Effector memory CD4-positive, alpha-beta T cell (primary cell): ENCODE measurements at regions not wholly inside any gene's neighbourhood (a gene's known extent, or its start where the extent isn't known, plus 50 kb on each side); places are given as distances from the start of the nearest gene placed in this dataset.

ENCODE experiments used
- DNase-seq, 3 donors: peaks; one replicate each; pipeline ENCODE4 v3.0.0-alpha.2; 2020
- H3K27ac ChIP-seq: 2 replicates; pipeline ENCODE4 v1.7.0; 2013; ENCODE audit warnings: mild to moderate bottlenecking, low read length, moderate library complexity; ENCODE audit not compliant: insufficient read depth, poor library complexity, severe bottlenecking
- H3K27me3 ChIP-seq: replicated peaks from 2 replicates; pipeline ENCODE4 v1.7.0; 2013; ENCODE audit warnings: mild to moderate bottlenecking, low read length; ENCODE audit not compliant: insufficient read depth, control insufficient read depth, poor library complexity, severe bottlenecking
- H3K36me3 ChIP-seq: 2 replicates; pipeline ENCODE4 v1.7.0; 2013; ENCODE audit warnings: mild to moderate bottlenecking, low read length, moderate library complexity; ENCODE audit not compliant: control insufficient read depth, insufficient read depth
- H3K4me1 ChIP-seq: 2 replicates; pipeline ENCODE4 v1.7.0; 2013; ENCODE audit warnings: low read length, mild to moderate bottlenecking; ENCODE audit not compliant: control insufficient read depth, insufficient read depth, poor library complexity, severe bottlenecking
- H3K4me3 ChIP-seq: 2 replicates; pipeline ENCODE4 v1.7.0; 2013; ENCODE audit warnings: low read length, low read depth, mild to moderate bottlenecking; ENCODE audit not compliant: insufficient read depth, poor library complexity, severe bottlenecking
- H3K9me3 ChIP-seq: 2 replicates; pipeline ENCODE4 v1.7.0; 2013; ENCODE audit warnings: mild to moderate bottlenecking, low read length, moderate library complexity; ENCODE audit not compliant: control insufficient read depth

- no peaks in the 10 kb centered on the region for H3K4me1 ChIP-seq
- no peak overlapping the region for H3K27ac ChIP-seq
- no peak for DNase-seq
- H3K27me3 ChIP-seq, result no peaks in the 10 kb centered on the region
- H3K9me3 ChIP-seq, result no peaks in the 10 kb centered on the region
- no peaks in the 10 kb centered on the region for H3K36me3 ChIP-seq
- no peak overlapping the region for H3K4me3 ChIP-seq
Measured at GRCh38 chr6:137728386-137729349, 138.4 kb upstream of the TNFAIP3 start.

- Histone ChIP-seq H3K4me1 (no peaks in the 10 kb centered on the region), H3K27ac (no peak overlapping the region), H3K9me3 (no peaks in the 10 kb centered on the region), H3K27me3 (no peaks in the 10 kb centered on the region), H3K4me3 (no peak overlapping the region), H3K36me3 (no peaks in the 10 kb centered on the region)
- DNase-seq, result no peak
Measured at GRCh38 chr6:137729866-137730629, 137.0 kb upstream of the TNFAIP3 start.

GRCh38 chr6:137731600-137731959 is 135.5 kb upstream of the TNFAIP3 start:
- Histone ChIP-seq H3K4me3 (no peak overlapping the region), H3K9me3 (no peaks in the 10 kb centered on the region), H3K27me3 (no peaks in the 10 kb centered on the region), H3K36me3 (no peaks in the 10 kb centered on the region), H3K4me1 (peaks cover 7% of the 10 kb centered on the region), H3K27ac (no peak overlapping the region)
- DNase-seq, result no peak

GRCh38 chr6:137731960-137732616 is 135.0 kb upstream of the TNFAIP3 start:
- no peak overlapping the region for H3K4me3 ChIP-seq
- H3K9me3 ChIP-seq, result no peaks in the 10 kb centered on the region
- no peaks in the 10 kb centered on the region for H3K27me3 ChIP-seq
- no peaks in the 10 kb centered on the region for H3K36me3 ChIP-seq
- no peak overlapping the region for H3K27ac ChIP-seq
- DNase-seq, result no peak
- H3K4me1 ChIP-seq, result peaks cover 11% of the 10 kb centered on the region

- DNase-seq, result no peak
- H3K27ac ChIP-seq, result no peak overlapping the region
- no peaks in the 10 kb centered on the region for H3K36me3 ChIP-seq
- H3K9me3 ChIP-seq, result no peaks in the 10 kb centered on the region
- H3K27me3 ChIP-seq, result no peaks in the 10 kb centered on the region
- H3K4me1 ChIP-seq, result peaks cover 11% of the 10 kb centered on the region
- no peak overlapping the region for H3K4me3 ChIP-seq
Measured at GRCh38 chr6:137733372-137733771, 133.7 kb upstream of the TNFAIP3 start.

- no peaks in the 10 kb centered on the region for H3K36me3 ChIP-seq
- H3K27ac ChIP-seq, result no peak overlapping the region
- H3K4me3 ChIP-seq, result no peak overlapping the region
- H3K27me3 ChIP-seq, result no peaks in the 10 kb centered on the region
- H3K9me3 ChIP-seq, result no peaks in the 10 kb centered on the region
- no peak for DNase-seq
- H3K4me1 ChIP-seq, result peaks cover 11% of the 10 kb centered on the region
Measured at GRCh38 chr6:137734005-137734874, 132.8 kb upstream of the TNFAIP3 start.

- Histone ChIP-seq H3K27ac (no peak overlapping the region), H3K36me3 (no peaks in the 10 kb centered on the region), H3K27me3 (no peaks in the 10 kb centered on the region), H3K9me3 (no peaks in the 10 kb centered on the region), H3K4me3 (no peak overlapping the region), H3K4me1 (peaks cover 11% of the 10 kb centered on the region)
- no peak for DNase-seq
Measured at GRCh38 chr6:137734875-137735182, 132.2 kb upstream of the TNFAIP3 start.

GRCh38 chr6:137736048-137736818 is 130.8 kb upstream of the TNFAIP3 start:
- H3K27me3 ChIP-seq, result no peaks in the 10 kb centered on the region
- H3K27ac ChIP-seq, result peak overlapping the region; percentile 69
- H3K9me3 ChIP-seq, result no peaks in the 10 kb centered on the region
- peaks cover 11% of the 10 kb centered on the region for H3K4me1 ChIP-seq
- H3K4me3 ChIP-seq, result no peak overlapping the region
- no peaks in the 10 kb centered on the region for H3K36me3 ChIP-seq
- DNase-seq, result peak in 1 of 3 donors; percentile 21

GRCh38 chr6:137736911-137737310 is 130.1 kb upstream of the TNFAIP3 start:
- peaks cover 11% of the 10 kb centered on the region for H3K4me1 ChIP-seq
- no peak for DNase-seq
- H3K27ac ChIP-seq, result peak overlapping the region; percentile 38
- no peak overlapping the region for H3K4me3 ChIP-seq
- no peaks in the 10 kb centered on the region for H3K27me3 ChIP-seq
- no peaks in the 10 kb centered on the region for H3K36me3 ChIP-seq
- no peaks in the 10 kb centered on the region for H3K9me3 ChIP-seq
